HG03097 (cell line): ENCODE measurements at regions not wholly inside any gene's neighbourhood (a gene's known extent, or its start where the extent isn't known, plus 50 kb on each side); places are given as distances from the start of the nearest gene placed in this dataset.

ENCODE experiments used
- ATAC-seq: cut with Tn5 transposase; IDR thresholded peaks from one replicate; pipeline ENCODE4 v1.9.1; 2021; ENCODE audit not compliant: unreplicated experiment, low FRiP score

GRCh38 chr15:94177112-94177511 is 54.2 kb upstream of the MCTP2 start:
- no peak for ATAC-seq

- no peak for ATAC-seq
These were observed 55.9 kb upstream of the MCTP2 start for GRCh38 chr15:94175420-94175819.

- ATAC-seq, result peak; percentile 93
These were observed 57.0 kb upstream of the MCTP2 start for GRCh38 chr15:94174399-94174802.

GRCh38 chr15:94168250-94168649 is 63.1 kb upstream of the MCTP2 start:
- no peak for ATAC-seq

- ATAC-seq, result no peak
These were observed 66.4 kb upstream of the MCTP2 start for GRCh38 chr15:94164971-94165370.

GRCh38 chr15:94164202-94164807 is 67.1 kb upstream of the MCTP2 start:
- no peak for ATAC-seq

- ATAC-seq, result no peak
These were observed 68.4 kb upstream of the MCTP2 start for GRCh38 chr15:94162939-94163338.

- ATAC-seq, result no peak
These were observed 77.1 kb upstream of the MCTP2 start for GRCh38 chr15:94154255-94154654.

GRCh38 chr15:94145046-94145445 is 86.3 kb upstream of the MCTP2 start:
- ATAC-seq, result no peak

- no peak for ATAC-seq
These were observed 89.6 kb upstream of the MCTP2 start for GRCh38 chr15:94141802-94142201.

- ATAC-seq, result no peak
These were observed 95.7 kb upstream of the MCTP2 start for GRCh38 chr15:94135486-94136147.

- no peak for ATAC-seq
These were observed 99.5 kb upstream of the MCTP2 start for GRCh38 chr15:94131875-94132274.

- ATAC-seq, result no peak
These were observed 100.9 kb upstream of the MCTP2 start for GRCh38 chr15:94130504-94130903.

GRCh38 chr15:94127006-94127405 is 104.4 kb upstream of the MCTP2 start:
- ATAC-seq, result no peak

- ATAC-seq, result no peak
These were observed 105.7 kb upstream of the MCTP2 start for GRCh38 chr15:94125698-94126097.

GRCh38 chr15:94125156-94125555 is 106.2 kb upstream of the MCTP2 start:
- no peak for ATAC-seq

- ATAC-seq, result no peak
These were observed 108.8 kb upstream of the MCTP2 start for GRCh38 chr15:94122516-94122915.

GRCh38 chr15:94119923-94120775 is 111.2 kb upstream of the MCTP2 start:
- ATAC-seq, result peak; percentile 100

- no peak for ATAC-seq
These were observed 112.0 kb upstream of the MCTP2 start for GRCh38 chr15:94119298-94119811.

GRCh38 chr15:94110476-94111130 is 120.8 kb upstream of the MCTP2 start:
- no peak for ATAC-seq

GRCh38 chr15:94107652-94108051 is 123.7 kb upstream of the MCTP2 start:
- ATAC-seq, result no peak
